Ishikawa (cell line): ENCODE measurements at regions not wholly inside any gene's neighbourhood (a gene's known extent, or its start where the extent isn't known, plus 50 kb on each side); places are given as distances from the start of the nearest gene placed in this dataset.

Experiments
- EGR1 ChIP-seq: IDR thresholded peaks from 2 replicates; pipeline ENCODE4 v1.6.1; 2012
- FOXM1 ChIP-seq: IDR thresholded peaks from 2 replicates; pipeline ENCODE4 v1.6.1; 2012; ENCODE audit warnings: low read depth, borderline replicate concordance
- MAX ChIP-seq: IDR thresholded peaks from 2 replicates; pipeline ENCODE4 v1.6.1; 2012
- NFIC ChIP-seq: IDR thresholded peaks from 2 replicates; pipeline ENCODE4 v1.6.1; 2012
- RAD21 ChIP-seq: IDR thresholded peaks from 2 replicates; pipeline ENCODE4 v1.6.1; 2012; ENCODE audit warnings: low read depth
- TAF1 ChIP-seq: IDR thresholded peaks from 2 replicates; pipeline ENCODE4 v1.6.1; 2012; ENCODE audit warnings: low read depth, mild to moderate bottlenecking
- TEAD4 ChIP-seq: IDR thresholded peaks from 2 replicates; pipeline ENCODE4 v1.6.1; 2012

GRCh38 chr1:117751321-117751720 is 145.5 kb downstream of the TENT5C start:
- TF ChIP-seq MAX (no peak), TAF1 (no peak), RAD21 (no peak), EGR1 (no peak), TEAD4 (no peak), FOXM1 (no peak), NFIC (no peak)
